SK-N-SH (cell line): ENCODE measurements at regions not wholly inside any gene's neighbourhood (a gene's known extent, or its start where the extent isn't known, plus 50 kb on each side); places are given as distances from the start of the nearest gene placed in this dataset.

ENCODE experiments used
- CTCF ChIP-seq: fragments of 200-600 bp; sonication (generic); IDR thresholded peaks from 2 replicates; pipeline ENCODE4 v1.6.1; 2017; ENCODE audit warnings: antibody characterized with exemption, mild to moderate bottlenecking, moderate library complexity
- EP300 ChIP-seq, 2 experiments: IDR thresholded peaks; 2 replicates each; pipeline versions ENCODE4 v1.4.0 to v1.6.1; 2012; ENCODE audit warnings: borderline replicate concordance in 1 of 2, low read depth in 1 of 2, low read length in 1 of 2
- EZH2phosphoT487 ChIP-seq: fragments of 200-600 bp; sonication (generic); IDR thresholded peaks from 2 replicates; pipeline ENCODE4 v1.6.1; 2017; ENCODE audit warnings: low read depth, mixed run types, mild to moderate bottlenecking, antibody characterized with exemption, moderate library complexity, borderline replicate concordance
- GATA2 ChIP-seq: sonication (generic); formaldehyde crosslinking; IDR thresholded peaks from 2 replicates; pipeline ENCODE4 v1.5.0; 2020; ENCODE audit warnings: mild to moderate bottlenecking, missing genetic modification reagents
- PBX3 ChIP-seq: IDR thresholded peaks from 2 replicates; pipeline ENCODE4; 2012
- POLR2AphosphoS5 ChIP-seq: IDR thresholded peaks from 2 replicates; pipeline ENCODE4 v1.6.1; 2012; ENCODE audit warnings: low read depth, low read length
- REST ChIP-seq: IDR thresholded peaks from 2 replicates; pipeline ENCODE4 v1.6.1; 2012; ENCODE audit warnings: mild to moderate bottlenecking, low read depth, low read length, moderate library complexity
- SIN3A ChIP-seq: IDR thresholded peaks from 2 replicates; pipeline ENCODE4 v1.6.1; 2012; ENCODE audit warnings: low read depth, mild to moderate bottlenecking, low read length, moderate library complexity, borderline replicate concordance
- TAF1 ChIP-seq: IDR thresholded peaks from 2 replicates; pipeline ENCODE4 v1.6.1; 2012; ENCODE audit warnings: low read depth, mild to moderate bottlenecking, low read length, moderate library complexity, borderline replicate concordance
- USF1 ChIP-seq: IDR thresholded peaks from 2 replicates; pipeline ENCODE4 v1.4.0; 2012; ENCODE audit warnings: low read depth, borderline replicate concordance
- YY1 ChIP-seq: IDR thresholded peaks from 2 replicates; pipeline ENCODE4 v1.4.0; 2012; ENCODE audit warnings: low read depth, mild to moderate bottlenecking
- ZBTB33 ChIP-seq: IDR thresholded peaks from 2 replicates; pipeline ENCODE4 v1.4.0; 2012; ENCODE audit warnings: low read depth, borderline replicate concordance

GRCh38 chr10:83754857-83755256, 384.5 kb upstream of the GHITM start:
- TF ChIP-seq YY1 (no peak), EP300 (IDR thresholded peaks at IDR 0.05; ENCODE audit: borderline replicate concordance in 1 of 2, low read depth in 1 of 2, low read length in 1 of 2) (no peak), CTCF (no peak), EZH2phosphoT487 (no peak), SIN3A (no peak), ZBTB33 (no peak), REST (no peak), USF1 (no peak), GATA2 (CRISPR knock-in tag) (no peak), POLR2AphosphoS5 (no peak), TAF1 (no peak), PBX3 (no peak)
